Uterus (tissue), 3 donors: ENCODE measurements at regions not wholly inside any gene's neighbourhood (a gene's known extent, or its start where the extent isn't known, plus 50 kb on each side); places are given as distances from the start of the nearest gene placed in this dataset. TPM values are rescaled to one million over a fixed set of nuclear protein-coding genes. Genes with fewer than 3 reads are reported as not detected.

Experiments used
- DNase-seq, 2 donors: peaks; one replicate each; pipeline ENCODE4 v3.0.0-alpha.2; 2019 to 2020
- H3K27ac ChIP-seq, 2 donors: fragments of 200-600 bp; sonication (generic); 1 replicate in 1 of 2; 2 replicates in 1 of 2; pipeline ENCODE4 v1.5.1; 2016 to 2018
- H3K27me3 ChIP-seq, 2 donors: fragments of 200-600 bp; sonication (generic); one replicate each; pipeline ENCODE4 v1.5.1; 2018 to 2019; ENCODE audit warnings: control low read depth in 1 of 2
- H3K36me3 ChIP-seq, 2 donors: fragments of 200-600 bp; sonication (generic); one replicate each; pipeline ENCODE4 v1.5.1; 2019; ENCODE audit warnings: control low read depth in 1 of 2
- H3K4me1 ChIP-seq, 2 donors: fragments of 200-600 bp; sonication (generic); one replicate each; pipeline ENCODE4 v1.5.1; 2018 to 2019; ENCODE audit warnings: control low read depth in 1 of 2
- H3K4me3 ChIP-seq, 2 donors: fragments of 200-600 bp; sonication (generic); 1 replicate in 1 of 2; 2 replicates in 1 of 2; pipeline ENCODE4 v1.5.1; 2018 to 2019; ENCODE audit warnings: mild to moderate bottlenecking in 1 of 2
- H3K9me3 ChIP-seq, 2 donors: fragments of 200-600 bp; sonication (generic); one replicate each; pipeline ENCODE4 v1.5.1; 2019; ENCODE audit warnings: control low read depth in 1 of 2
- CTCF ChIP-seq, 4 experiments: fragments of 200-600 bp in 2 of 4; fragments of 450-650 bp in 2 of 4; sonication (generic) in 2 of 4; IDR thresholded peaks; one replicate each; pipeline ENCODE4 v1.5.1; 2016 to 2019; ENCODE audit warnings: antibody characterized with exemption in 4 of 4, mild to moderate bottlenecking in 2 of 4, moderate library complexity in 1 of 4
- POLR2A ChIP-seq, 2 donors: fragments of 450-650 bp; IDR thresholded peaks; one replicate each; pipeline ENCODE4 v1.6.1; 2016; ENCODE audit warnings: antibody characterized with exemption in 2 of 2, mild to moderate bottlenecking in 1 of 2, moderate library complexity in 1 of 2
- intact Hi-C: fragments of 100-400 bp; cut with DNase I; formaldehyde crosslinking; loops from one replicate; pipeline ENCODE4 v1.15.1; 2023; ENCODE audit warnings: low total_unique reads
- small RNA-seq: library from RNA; depleted of rRNA; stranded (forward); fragments of <200 nt; gene quantifications from one replicate; pipeline ENCODE3, GENCODE V24; 2016
- donor health status: DM: yes; HTN: yes; CAD: no.

GRCh38 chr9:23638837-23639426, 187.1 kb downstream of the ELAVL2 start:
- no peaks in the 10 kb centered on the region for H3K36me3 ChIP-seq
- no peaks in the 10 kb centered on the region for H3K4me1 ChIP-seq
- DNase-seq, result no peak
- intact Hi-C loops, result no loop called here
- no peaks in the 10 kb centered on the region for H3K9me3 ChIP-seq
- no peak overlapping the region for H3K4me3 ChIP-seq
- TF ChIP-seq CTCF (IDR thresholded peaks at IDR 0.05) (no peak), POLR2A (IDR thresholded peaks at IDR 0.05) (no peak)
- H3K27ac ChIP-seq, result no peak overlapping the region
- H3K27me3 ChIP-seq, result no peaks in the 10 kb centered on the region

Small RNA genes in the stretch of these regions (small RNA-seq; reads per million reads assigned to genes)
- not detected for gene SUMO2P2
